ENCODE measurements at regions not wholly inside any gene's neighbourhood (a gene's known extent, or its start where the extent isn't known, plus 50 kb on each side); places are given as distances from the start of the nearest gene placed in this dataset.

DNA sequence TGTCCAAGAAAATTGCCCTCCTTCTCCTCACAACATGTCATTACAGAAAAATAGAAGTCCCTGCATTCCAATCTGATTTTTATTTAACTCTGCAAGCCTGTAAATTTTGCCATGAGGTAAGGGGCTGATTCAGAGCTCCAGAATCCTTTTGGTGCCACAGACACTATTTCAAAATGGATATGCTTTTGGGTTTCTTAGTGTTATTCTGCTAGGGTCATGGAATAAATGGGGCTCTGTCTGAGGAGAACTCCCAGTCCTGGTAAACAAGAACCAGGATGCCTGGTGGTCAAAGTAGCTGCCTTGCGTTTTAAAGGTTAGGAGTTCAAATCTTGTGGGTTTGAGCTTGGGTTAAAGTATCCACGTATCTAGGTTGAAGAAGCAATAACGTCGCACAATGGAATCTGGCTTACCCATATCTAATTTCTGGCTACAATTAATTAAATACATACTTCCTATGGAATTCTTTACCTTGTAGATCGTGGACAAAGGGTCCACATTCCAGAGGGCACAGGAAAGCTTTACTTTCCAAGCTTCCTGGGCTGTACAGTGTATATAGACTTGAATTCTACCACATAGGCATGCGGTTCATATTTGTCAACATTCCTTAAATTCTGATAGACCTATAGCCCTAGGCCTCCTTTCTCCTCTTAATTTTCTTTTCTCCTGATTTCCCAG is 98.0 kb upstream of the CDC42BPA start:
- H2AFZ ChIP-seq (ENCODE audit: low read depth, low read length) = no peak overlapping the region
- dilution Hi-C loops (cut with MboI; ENCODE audit: extremely low pct_ligation_motif_present, low sequenced_read_pairs) = no loop called here
- POLR2A ChIA-PET = interaction anchor here (1.0 kb wide), 1 partner anchor 98 kb away, joined by 3 read pairs; the partner anchor contains the start of gene CDC42BPA
- no peak for FAIRE-seq
- no peak overlapping the region for H3K4me3 ChIP-seq (replicated peaks in 1 of 3; ENCODE audit: insufficient read depth in 1 of 3, low read depth in 1 of 3, low read length in 3 of 3)
- H3K4me1 ChIP-seq (ENCODE audit: control insufficient read depth, extremely low read depth, insufficient read depth, low read length) = no peaks in the 10 kb centered on the region
- no peak overlapping the region for H3K27ac ChIP-seq (ENCODE audit: insufficient read depth, low read depth, low read length)
- H3K36me3 ChIP-seq (ENCODE audit: control insufficient read depth in 2 of 2, extremely low read depth in 1 of 2, insufficient read depth in 2 of 2, low read length in 2 of 2) = no peaks in the 10 kb centered on the region
- H4K20me1 ChIP-seq (replicated peaks; ENCODE audit: control insufficient read depth, extremely low read depth, insufficient read depth, low read length) = no peaks in the 10 kb centered on the region
- no peak for DNase-seq (ENCODE audit: low read depth, low spot score)
- H3K4me2 ChIP-seq (ENCODE audit: insufficient read depth, low read length) = no peak overlapping the region
- no peak for TF ChIP-seq GATA2 (IDR thresholded peaks at IDR 0.05; ENCODE audit: insufficient read depth, insufficient read length, low read depth, low read length)
- TF ChIP-seq POLR2A (IDR thresholded peaks at IDR 0.05; ENCODE audit: low read depth, low read length) = no peak
- TF ChIP-seq EZH2 (IDR thresholded peaks at IDR 0.05; ENCODE audit: borderline replicate concordance, low read depth, low read length, severe bottlenecking) = no peak
- TF ChIP-seq, protein P1, sequence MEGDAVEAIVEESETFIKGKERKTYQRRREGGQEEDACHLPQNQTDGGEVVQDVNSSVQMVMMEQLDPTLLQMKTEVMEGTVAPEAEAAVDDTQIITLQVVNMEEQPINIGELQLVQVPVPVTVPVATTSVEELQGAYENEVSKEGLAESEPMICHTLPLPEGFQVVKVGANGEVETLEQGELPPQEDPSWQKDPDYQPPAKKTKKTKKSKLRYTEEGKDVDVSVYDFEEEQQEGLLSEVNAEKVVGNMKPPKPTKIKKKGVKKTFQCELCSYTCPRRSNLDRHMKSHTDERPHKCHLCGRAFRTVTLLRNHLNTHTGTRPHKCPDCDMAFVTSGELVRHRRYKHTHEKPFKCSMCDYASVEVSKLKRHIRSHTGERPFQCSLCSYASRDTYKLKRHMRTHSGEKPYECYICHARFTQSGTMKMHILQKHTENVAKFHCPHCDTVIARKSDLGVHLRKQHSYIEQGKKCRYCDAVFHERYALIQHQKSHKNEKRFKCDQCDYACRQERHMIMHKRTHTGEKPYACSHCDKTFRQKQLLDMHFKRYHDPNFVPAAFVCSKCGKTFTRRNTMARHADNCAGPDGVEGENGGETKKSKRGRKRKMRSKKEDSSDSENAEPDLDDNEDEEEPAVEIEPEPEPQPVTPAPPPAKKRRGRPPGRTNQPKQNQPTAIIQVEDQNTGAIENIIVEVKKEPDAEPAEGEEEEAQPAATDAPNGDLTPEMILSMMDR (IDR thresholded peaks at IDR 0.05; ENCODE audit: extremely low read depth in 1 of 2, insufficient read depth in 1 of 2, low read depth in 1 of 2, low read length in 2 of 2) = no peak
- TF ChIP-seq, protein P2, sequence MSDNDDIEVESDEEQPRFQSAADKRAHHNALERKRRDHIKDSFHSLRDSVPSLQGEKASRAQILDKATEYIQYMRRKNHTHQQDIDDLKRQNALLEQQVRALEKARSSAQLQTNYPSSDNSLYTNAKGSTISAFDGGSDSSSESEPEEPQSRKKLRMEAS (IDR thresholded peaks at IDR 0.05; ENCODE audit: insufficient read depth, insufficient read length) = no peak
- no peak for TF ChIP-seq JUN (IDR thresholded peaks at IDR 0.05; ENCODE audit: borderline replicate concordance, insufficient read depth, insufficient read length, low read depth)
- no peak for TF ChIP-seq MYC (IDR thresholded peaks at IDR 0.05; ENCODE audit: low read depth, low read length)
- TF ChIP-seq FOS (IDR thresholded peaks at IDR 0.05; ENCODE audit: borderline replicate concordance, insufficient read depth, low read length) = no peak
- no peak for TF ChIP-seq POLR2AphosphoS5 (IDR thresholded peaks at IDR 0.05; ENCODE audit: insufficient read depth, low read depth, low read length)
- no TSS peak for BruUV-seq (replicated peaks)
- no peaks in the 10 kb centered on the region for H3K9me1 ChIP-seq (replicated peaks; ENCODE audit: control insufficient read depth, extremely low read depth, insufficient read depth, low read length)
- no peaks in the 10 kb centered on the region for H3K9me3 ChIP-seq (replicated peaks; ENCODE audit: control insufficient read depth, insufficient read depth, low read length)
- CTCF ChIA-PET = no interaction called here
- H3K79me2 ChIP-seq (ENCODE audit: control insufficient read depth, insufficient read depth, low read length) = no peaks in the 10 kb centered on the region
- intact Hi-C loops (cut with micrococcal nuclease) = loop anchor here (1.0 kb wide), 1 partner anchor 12 kb away; no protein-coding TSS in a partner anchor
- no peaks in the 10 kb centered on the region for H3K27me3 ChIP-seq (ENCODE audit: control insufficient read depth in 2 of 2, insufficient read depth in 2 of 2, low read length in 2 of 2)
- H3K9ac ChIP-seq (replicated peaks; ENCODE audit: extremely low read depth, insufficient read depth, low read length) = no peak overlapping the region

Data from endothelial cell of umbilical vein (primary cell).